AG09309 (cell line): ENCODE measurements at regions not wholly inside any gene's neighbourhood (a gene's known extent, or its start where the extent isn't known, plus 50 kb on each side); places are given as distances from the start of the nearest gene placed in this dataset.

ENCODE experiments used
- DNase-seq: peaks from one replicate; pipeline ENCODE4 v3.0.0-alpha.2; 2010; ENCODE audit warnings: low read depth
- H3K4me3 ChIP-seq: 2 replicates; pipeline ENCODE4 v1.5.1; 2011; ENCODE audit warnings: mild to moderate bottlenecking, low read depth, low read length, moderate library complexity; ENCODE audit not compliant: control insufficient read depth
- TF ChIP-seq, protein P1 (sequence below): IDR thresholded peaks from 2 replicates; pipeline ENCODE4 v1.5.1; 2011; ENCODE audit warnings: mild to moderate bottlenecking, low read depth, low read length, inconsistent platforms; ENCODE audit not compliant: insufficient read depth, control insufficient read depth; ENCODE audit errors: missing control alignments

DNA sequence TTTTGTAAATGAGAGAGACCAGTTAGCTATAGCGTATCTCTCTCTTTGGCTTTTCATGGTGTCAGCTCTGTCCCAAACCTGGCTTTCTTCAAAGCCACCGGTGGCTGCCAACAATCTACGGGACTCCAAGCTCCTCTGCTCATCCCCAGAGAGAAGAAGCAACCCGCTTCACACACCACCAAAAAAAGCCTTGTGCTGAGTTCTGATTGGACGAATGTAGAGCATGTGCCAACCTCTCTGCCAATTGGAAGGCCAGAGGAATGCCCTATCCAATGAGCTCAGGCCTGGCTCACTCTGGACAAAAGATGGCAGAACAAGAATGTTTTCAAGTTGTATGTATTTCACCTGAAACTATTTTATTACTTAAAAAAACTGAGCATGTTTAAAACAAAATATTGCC is 202.4 kb downstream of the C16orf95 start:
- TF ChIP-seq, protein P1, sequence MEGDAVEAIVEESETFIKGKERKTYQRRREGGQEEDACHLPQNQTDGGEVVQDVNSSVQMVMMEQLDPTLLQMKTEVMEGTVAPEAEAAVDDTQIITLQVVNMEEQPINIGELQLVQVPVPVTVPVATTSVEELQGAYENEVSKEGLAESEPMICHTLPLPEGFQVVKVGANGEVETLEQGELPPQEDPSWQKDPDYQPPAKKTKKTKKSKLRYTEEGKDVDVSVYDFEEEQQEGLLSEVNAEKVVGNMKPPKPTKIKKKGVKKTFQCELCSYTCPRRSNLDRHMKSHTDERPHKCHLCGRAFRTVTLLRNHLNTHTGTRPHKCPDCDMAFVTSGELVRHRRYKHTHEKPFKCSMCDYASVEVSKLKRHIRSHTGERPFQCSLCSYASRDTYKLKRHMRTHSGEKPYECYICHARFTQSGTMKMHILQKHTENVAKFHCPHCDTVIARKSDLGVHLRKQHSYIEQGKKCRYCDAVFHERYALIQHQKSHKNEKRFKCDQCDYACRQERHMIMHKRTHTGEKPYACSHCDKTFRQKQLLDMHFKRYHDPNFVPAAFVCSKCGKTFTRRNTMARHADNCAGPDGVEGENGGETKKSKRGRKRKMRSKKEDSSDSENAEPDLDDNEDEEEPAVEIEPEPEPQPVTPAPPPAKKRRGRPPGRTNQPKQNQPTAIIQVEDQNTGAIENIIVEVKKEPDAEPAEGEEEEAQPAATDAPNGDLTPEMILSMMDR: no peak
- DNase-seq: no peak
- no peak overlapping the region for H3K4me3 ChIP-seq

DNA sequence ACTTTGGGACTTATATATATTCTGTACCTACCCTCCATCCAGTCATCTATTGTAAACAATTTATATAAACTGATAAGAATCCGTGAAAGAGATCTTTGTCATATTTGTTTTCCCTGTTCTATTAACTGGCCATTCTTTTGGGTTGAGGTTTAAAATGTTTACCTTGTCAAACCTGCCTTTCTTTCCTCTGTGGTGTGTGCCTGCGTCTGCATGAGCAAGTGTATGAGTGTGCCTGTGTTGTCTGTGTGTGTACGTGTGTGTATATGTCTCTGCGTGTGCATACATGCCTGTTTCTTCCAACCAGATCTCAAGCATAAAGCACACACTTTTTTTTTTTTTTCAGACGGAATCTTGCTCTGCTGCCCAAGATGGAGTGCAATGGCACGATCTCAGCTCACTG is 201.5 kb downstream of the C16orf95 start:
- TF ChIP-seq, protein P1: no peak
- no peak for DNase-seq

DNA sequence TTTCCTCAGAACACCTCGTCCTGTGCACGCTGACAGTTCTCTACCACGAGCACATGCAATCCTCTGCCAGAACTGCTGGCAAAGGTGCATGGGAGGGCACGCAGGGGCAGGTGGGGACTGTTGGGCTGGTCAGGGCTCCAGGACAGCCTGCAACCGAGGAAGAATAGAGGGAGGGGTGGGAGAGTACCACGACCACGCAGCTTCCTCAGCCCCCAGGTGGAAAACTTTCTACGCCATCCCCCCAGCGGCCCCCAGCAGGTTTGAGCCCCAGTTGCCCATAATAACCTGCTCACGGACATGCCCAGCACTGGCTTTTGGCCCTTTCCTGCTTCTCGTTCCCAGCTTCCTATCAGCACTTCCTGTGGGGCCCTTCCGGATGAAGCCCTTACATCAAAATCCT is 199.3 kb downstream of the C16orf95 start:
- TF ChIP-seq, protein P1: no peak
- DNase-seq: no peak
- H3K4me3 ChIP-seq: no peak overlapping the region

More for the DNA sequence above, 201.5 kb downstream of the C16orf95 start:
- H3K4me3 ChIP-seq: no peak overlapping the region

DNA sequence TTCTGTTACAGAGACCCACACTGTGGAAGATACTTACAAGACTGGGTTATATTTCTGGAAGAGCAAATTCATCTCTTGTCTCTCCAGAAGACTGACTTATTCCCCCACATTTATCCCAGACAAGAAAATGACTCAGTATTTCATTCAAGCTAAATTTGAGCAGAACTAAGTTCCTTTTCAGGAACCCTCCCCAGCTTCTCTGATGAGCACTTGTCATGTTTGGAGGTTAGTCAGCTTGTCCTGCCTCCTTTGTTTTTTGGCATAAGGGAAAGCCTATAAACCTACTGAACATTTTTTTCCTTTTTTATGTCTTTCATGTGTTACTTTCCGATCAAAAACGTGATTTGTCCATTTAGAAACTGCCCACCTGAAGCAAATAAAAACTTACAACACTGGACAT is 198.0 kb downstream of the C16orf95 start:
- H3K4me3 ChIP-seq: no peak overlapping the region
- DNase-seq: no peak
- TF ChIP-seq, protein P1: no peak

DNA sequence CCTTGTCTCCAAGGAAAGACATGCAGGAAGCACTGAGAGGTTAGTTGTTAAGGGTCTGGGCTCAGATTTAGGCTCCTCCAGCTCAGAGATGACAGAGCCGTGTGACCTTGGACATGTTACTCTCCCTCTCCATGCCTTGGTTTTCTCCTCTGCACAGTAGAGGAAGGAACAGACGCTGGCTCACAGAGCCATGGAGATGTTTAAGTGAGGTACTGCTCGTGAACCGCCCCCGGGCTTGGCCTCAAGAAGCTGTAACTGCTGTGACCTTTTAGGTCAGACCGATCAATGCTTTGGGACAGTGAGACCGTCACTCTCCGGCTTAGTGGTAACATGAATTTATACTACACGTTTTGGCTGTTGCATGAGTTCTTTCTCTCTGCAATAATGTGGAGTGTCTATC is 197.4 kb downstream of the C16orf95 start:
- no peak overlapping the region for H3K4me3 ChIP-seq
- no peak for DNase-seq
- TF ChIP-seq, protein P1: no peak

DNA sequence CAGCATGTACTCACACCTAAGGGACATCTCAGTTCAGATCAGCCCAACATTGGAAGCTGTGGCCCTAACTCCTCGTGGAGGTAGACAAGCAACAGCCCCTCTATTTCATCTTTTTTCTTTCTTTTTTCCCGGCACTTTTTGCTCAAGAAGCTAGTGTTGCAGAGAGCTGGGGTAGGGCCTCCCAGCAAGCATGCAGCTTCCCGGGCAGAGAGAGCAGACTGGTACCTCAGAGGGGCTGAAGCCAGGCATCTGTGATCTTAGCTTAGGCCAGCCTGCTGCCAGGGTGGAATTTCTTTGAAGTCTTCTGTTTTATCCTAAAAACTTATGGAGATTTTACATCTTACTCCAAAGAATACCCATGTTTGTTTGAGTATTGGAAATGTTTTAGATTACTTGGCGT is 195.4 kb downstream of the C16orf95 start:
- no peak overlapping the region for H3K4me3 ChIP-seq
- TF ChIP-seq, protein P1: no peak
- DNase-seq: no peak
